Spinal cord (tissue), 9 donors: ENCODE measurements at regions not wholly inside any gene's neighbourhood (a gene's known extent, or its start where the extent isn't known, plus 50 kb on each side); places are given as distances from the start of the nearest gene placed in this dataset.

Source experiments
- DNase-seq, 6 donors: peaks; one replicate each; pipeline versions ENCODE4 v3.0.0 to v3.0.0-alpha.2; 2013 to 2015; ENCODE audit warnings: low spot score in 6 of 6, low read depth in 4 of 6
- H3K27ac ChIP-seq: one replicate; pipeline ENCODE4 v1.5.1; 2013; ENCODE audit warnings: low read depth, low read length, control low read depth
- H3K27me3 ChIP-seq: one replicate; pipeline ENCODE4 v1.6.1; 2013; ENCODE audit warnings: low read length; ENCODE audit not compliant: control insufficient read depth, insufficient read depth
- H3K36me3 ChIP-seq: one replicate; pipeline ENCODE4 v1.6.1; 2013; ENCODE audit warnings: low read length; ENCODE audit not compliant: control insufficient read depth, insufficient read depth
- H3K4me1 ChIP-seq: one replicate; pipeline ENCODE4 v1.6.1; 2013; ENCODE audit warnings: low read length; ENCODE audit not compliant: control insufficient read depth, insufficient read depth
- H3K4me3 ChIP-seq: one replicate; pipeline ENCODE4 v1.5.1; 2013; ENCODE audit warnings: low read depth, low read length, control low read depth
- H3K9me3 ChIP-seq: one replicate; pipeline ENCODE4 v1.6.1; 2013; ENCODE audit warnings: low read length; ENCODE audit not compliant: control insufficient read depth, insufficient read depth
- WGBS: methylation state at CpG from one replicate; pipeline ENCODE4 v1.1.5; 2013; ENCODE audit warnings: missing lambda C conversion rate; ENCODE audit not compliant: insufficient coverage; 5-methylcytosine and 5-hydroxymethylcytosine counted together
- donor health status: healthy.

- no peak overlapping the region for H3K27ac ChIP-seq
- WGBS, result no CpG with 5 or more reads among the region's 1 CpG
Measured at GRCh38 chr4:13292372-13292771, 191.8 kb downstream of the RAB28 start.

GRCh38 chr4:13289391-13289790, 194.7 kb downstream of the RAB28 start:
- DNase-seq, result no peak
- Histone ChIP-seq H3K36me3 (no peaks in the 10 kb centered on the region), H3K9me3 (peaks cover 2% of the 10 kb centered on the region), H3K4me1 (no peaks in the 10 kb centered on the region), H3K4me3 (no peak overlapping the region), H3K27me3 (no peaks in the 10 kb centered on the region), H3K27ac (no peak overlapping the region)
- WGBS, result no CpG with 5 or more reads among the region's 1 CpG

More at GRCh38 chr4:13292372-13292771, 191.8 kb downstream of the RAB28 start:
- no peaks in the 10 kb centered on the region for H3K4me1 ChIP-seq
- no peak overlapping the region for H3K4me3 ChIP-seq
- peaks cover 2% of the 10 kb centered on the region for H3K9me3 ChIP-seq
- H3K36me3 ChIP-seq, result no peaks in the 10 kb centered on the region
- DNase-seq, result no peak
- H3K27me3 ChIP-seq, result no peaks in the 10 kb centered on the region

GRCh38 chr4:13285336-13285735, 198.8 kb downstream of the RAB28 start:
- DNase-seq, result no peak
- Histone ChIP-seq H3K27me3 (no peaks in the 10 kb centered on the region), H3K9me3 (peaks cover 2% of the 10 kb centered on the region), H3K4me3 (no peak overlapping the region), H3K36me3 (no peaks in the 10 kb centered on the region), H3K4me1 (no peaks in the 10 kb centered on the region), H3K27ac (no peak overlapping the region)

GRCh38 chr4:13284932-13285331, 199.2 kb downstream of the RAB28 start:
- no CpG with 5 or more reads among the region's 2 CpGs for WGBS
- Histone ChIP-seq H3K4me3 (no peak overlapping the region), H3K27ac (no peak overlapping the region), H3K27me3 (no peaks in the 10 kb centered on the region), H3K9me3 (peaks cover 2% of the 10 kb centered on the region), H3K4me1 (no peaks in the 10 kb centered on the region), H3K36me3 (no peaks in the 10 kb centered on the region)
- DNase-seq, result no peak

- H3K4me3 ChIP-seq, result no peak overlapping the region
- no peaks in the 10 kb centered on the region for H3K36me3 ChIP-seq
- no peak overlapping the region for H3K27ac ChIP-seq
- no peaks in the 10 kb centered on the region for H3K27me3 ChIP-seq
- H3K4me1 ChIP-seq, result no peaks in the 10 kb centered on the region
- no peak for DNase-seq
- H3K9me3 ChIP-seq, result peaks cover 5% of the 10 kb centered on the region
- WGBS, result 100% methylated on average over 1 of the region's 1 CpG
Measured at GRCh38 chr4:13276357-13276756, 207.8 kb downstream of the RAB28 start.

GRCh38 chr4:13268703-13269102, 215.4 kb downstream of the RAB28 start:
- no peak overlapping the region for H3K27ac ChIP-seq
- WGBS, result 67% methylated on average over 1 of the region's 3 CpGs

GRCh38 chr4:13268165-13268564, 216.0 kb downstream of the RAB28 start:
- H3K27me3 ChIP-seq, result no peaks in the 10 kb centered on the region
- 63% methylated on average over 1 of the region's 4 CpGs for WGBS

More at GRCh38 chr4:13268703-13269102, 215.4 kb downstream of the RAB28 start:
- no peaks in the 10 kb centered on the region for H3K4me1 ChIP-seq
- no peak overlapping the region for H3K4me3 ChIP-seq
- no peaks in the 10 kb centered on the region for H3K36me3 ChIP-seq
- H3K27me3 ChIP-seq, result no peaks in the 10 kb centered on the region
- peaks cover 5% of the 10 kb centered on the region for H3K9me3 ChIP-seq
- DNase-seq, result no peak

GRCh38 chr4:13267091-13267490, 217.0 kb downstream of the RAB28 start:
- no peak overlapping the region for H3K27ac ChIP-seq
- H3K9me3 ChIP-seq, result peaks cover 3% of the 10 kb centered on the region
- no peaks in the 10 kb centered on the region for H3K27me3 ChIP-seq
- H3K36me3 ChIP-seq, result no peaks in the 10 kb centered on the region
- 80% methylated on average over 1 of the region's 2 CpGs for WGBS
- DNase-seq, result no peak
- H3K4me3 ChIP-seq, result no peak overlapping the region
- H3K4me1 ChIP-seq, result no peaks in the 10 kb centered on the region

More at GRCh38 chr4:13268165-13268564, 216.0 kb downstream of the RAB28 start:
- no peaks in the 10 kb centered on the region for H3K4me1 ChIP-seq
- no peak overlapping the region for H3K4me3 ChIP-seq
- H3K9me3 ChIP-seq, result peaks cover 3% of the 10 kb centered on the region
- H3K36me3 ChIP-seq, result no peaks in the 10 kb centered on the region
- H3K27ac ChIP-seq, result no peak overlapping the region
- DNase-seq, result no peak

GRCh38 chr4:13266687-13267086, 217.5 kb downstream of the RAB28 start:
- H3K9me3 ChIP-seq, result peaks cover under 1% of the 10 kb centered on the region

GRCh38 chr4:13263967-13264525, 220.1 kb downstream of the RAB28 start:
- DNase-seq, result no peak
- no peak overlapping the region for H3K4me3 ChIP-seq
- WGBS, result 91% methylated on average over 2 of the region's 4 CpGs
- no peak overlapping the region for H3K27ac ChIP-seq
- H3K9me3 ChIP-seq, result no peaks in the 10 kb centered on the region
- H3K4me1 ChIP-seq, result no peaks in the 10 kb centered on the region
- H3K36me3 ChIP-seq, result no peaks in the 10 kb centered on the region
- H3K27me3 ChIP-seq, result no peaks in the 10 kb centered on the region

More at GRCh38 chr4:13266687-13267086, 217.5 kb downstream of the RAB28 start:
- Histone ChIP-seq H3K27ac (no peak overlapping the region), H3K27me3 (no peaks in the 10 kb centered on the region), H3K4me1 (no peaks in the 10 kb centered on the region), H3K36me3 (no peaks in the 10 kb centered on the region), H3K4me3 (no peak overlapping the region)
- no peak for DNase-seq
- WGBS, result no CpG with 5 or more reads among the region's 3 CpGs
